NCI-H774 (cell line): ENCODE measurements at regions not wholly inside any gene's neighbourhood (a gene's known extent, or its start where the extent isn't known, plus 50 kb on each side); places are given as distances from the start of the nearest gene placed in this dataset.
"Not testable (repeated sequence)": the region's sequence is repeated elsewhere in the genome, so short reads cannot be mapped to it uniquely, and the experiment has no call there.

ENCODE experiments used
- DNase-seq: peaks from one replicate; lab custom pipeline; 2025; lab: John Stamatoyannopoulos, UW

- DNase-seq = not testable (repeated sequence)
Observed at GRCh38 chr1:188037572-188037971, 1208.8 kb downstream of the PLA2G4A start.

DNA sequence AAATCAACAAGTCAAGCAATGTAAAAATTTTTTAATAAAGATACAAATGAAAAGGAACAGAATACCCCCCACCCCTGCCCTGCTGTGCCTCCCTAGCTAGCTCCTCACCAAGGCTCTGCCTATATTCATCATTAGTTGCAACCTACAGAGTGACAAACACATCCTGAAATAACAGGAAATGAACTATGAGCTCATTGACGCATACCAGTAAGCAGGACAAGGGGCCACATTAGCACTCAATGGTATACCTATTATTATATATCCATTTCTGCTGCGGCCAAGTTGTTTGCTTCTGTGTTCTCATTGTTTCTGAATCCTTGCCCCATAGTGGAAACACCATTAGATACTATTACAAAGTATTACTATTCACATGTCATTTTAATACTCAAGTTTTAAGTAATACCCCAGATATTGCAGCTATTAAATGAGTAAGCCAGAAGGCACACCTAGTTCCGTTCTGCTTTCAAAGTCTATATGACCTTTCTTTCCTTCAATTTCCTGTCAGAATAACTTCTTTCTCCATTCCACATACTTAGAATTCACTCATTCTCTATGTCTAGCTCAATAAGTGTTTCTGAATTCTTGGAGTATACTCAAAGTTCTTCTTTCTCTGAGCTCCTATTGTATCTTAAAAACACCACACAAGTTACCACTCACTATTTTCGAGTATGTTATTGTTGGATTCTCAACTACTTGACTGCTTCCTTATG, 1214.9 kb downstream of the PLA2G4A start:
- no peak for DNase-seq

- no peak for DNase-seq
Observed at GRCh38 chr1:188050250-188050649, 1221.5 kb downstream of the PLA2G4A start.

- no peak for DNase-seq
Observed at GRCh38 chr1:188056011-188056410, 1227.3 kb downstream of the PLA2G4A start.

DNA sequence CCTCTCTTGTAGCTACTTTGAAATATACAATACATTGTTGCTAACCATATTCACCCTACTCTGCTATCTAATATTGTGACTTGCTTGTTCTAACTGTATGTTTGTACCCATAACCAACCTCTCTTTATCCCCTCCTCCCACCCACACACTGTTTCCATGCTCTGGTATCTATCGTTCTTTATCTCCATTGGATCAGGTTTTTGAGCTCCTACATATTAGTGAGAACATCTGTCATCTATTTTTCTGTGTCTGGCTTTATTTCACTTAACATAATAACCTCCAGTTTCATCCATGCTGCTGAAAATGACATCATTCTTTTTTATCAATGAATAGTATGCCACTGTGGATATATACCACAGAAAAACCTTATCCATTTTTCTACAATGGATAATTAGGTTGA, 1230.1 kb downstream of the PLA2G4A start:
- DNase-seq = no peak

- DNase-seq = no peak
Observed at GRCh38 chr1:188061881-188062280, 1233.1 kb downstream of the PLA2G4A start.

DNA sequence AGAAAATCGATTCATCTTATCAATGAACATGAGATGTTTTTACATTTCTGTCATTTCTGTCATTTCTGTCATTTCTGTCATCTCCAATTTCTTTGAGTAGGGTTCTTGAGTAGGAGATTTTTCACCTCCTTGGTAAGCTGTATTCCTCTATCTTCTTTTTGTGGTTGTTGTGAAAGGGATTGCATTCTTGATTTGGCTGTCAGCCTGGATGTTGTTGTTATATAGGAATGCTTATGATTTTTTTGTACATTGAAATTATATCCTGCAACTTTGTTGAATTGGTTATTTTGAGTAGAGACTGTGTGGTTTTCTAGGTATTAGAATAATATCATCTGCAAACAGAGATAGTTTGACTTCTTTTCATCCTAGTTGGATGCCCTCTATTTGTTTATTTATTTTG, 1233.7 kb downstream of the PLA2G4A start:
- DNase-seq = no peak

GRCh38 chr1:188065917-188066316, 1237.2 kb downstream of the PLA2G4A start:
- DNase-seq = no peak

DNA sequence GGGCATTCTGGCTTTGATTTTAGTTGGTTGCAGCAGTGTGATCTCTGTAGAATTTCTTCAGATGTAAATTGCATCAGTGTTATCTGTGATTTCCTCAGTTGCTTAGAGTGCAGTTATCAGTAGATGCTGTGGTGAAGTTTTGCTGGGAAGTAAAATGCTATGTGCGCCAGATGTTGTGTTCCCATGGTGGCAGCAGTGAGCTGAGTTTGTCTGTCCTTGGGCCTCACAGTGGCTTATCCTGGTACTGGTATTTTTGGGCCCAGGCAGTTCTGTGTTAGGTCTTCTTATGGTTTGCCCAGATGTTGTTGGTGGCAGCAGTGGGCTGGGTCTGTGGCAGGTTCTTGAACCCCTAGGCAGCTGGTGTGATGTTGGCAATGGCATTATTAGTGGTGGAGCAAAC, 1242.1 kb downstream of the PLA2G4A start:
- no peak for DNase-seq

DNA sequence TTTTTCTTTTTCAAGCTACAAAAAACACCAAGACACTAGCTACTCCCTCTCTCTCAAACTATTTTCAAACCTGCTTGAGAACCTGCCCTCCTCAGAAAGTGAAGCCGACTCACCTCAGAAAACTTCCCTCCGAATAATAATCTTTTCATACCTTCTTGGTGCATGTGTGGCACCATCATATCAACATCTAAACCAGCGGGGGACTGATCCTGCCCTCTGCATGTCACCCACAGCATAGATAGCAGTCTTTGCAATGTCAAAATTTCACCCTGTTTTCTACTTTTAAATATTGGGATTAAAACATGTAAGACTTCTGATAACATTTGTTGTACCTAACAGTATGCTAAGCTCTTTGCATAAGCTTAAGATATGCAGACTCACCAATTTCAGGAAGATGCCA, 1260.3 kb downstream of the PLA2G4A start:
- DNase-seq = no peak

DNA sequence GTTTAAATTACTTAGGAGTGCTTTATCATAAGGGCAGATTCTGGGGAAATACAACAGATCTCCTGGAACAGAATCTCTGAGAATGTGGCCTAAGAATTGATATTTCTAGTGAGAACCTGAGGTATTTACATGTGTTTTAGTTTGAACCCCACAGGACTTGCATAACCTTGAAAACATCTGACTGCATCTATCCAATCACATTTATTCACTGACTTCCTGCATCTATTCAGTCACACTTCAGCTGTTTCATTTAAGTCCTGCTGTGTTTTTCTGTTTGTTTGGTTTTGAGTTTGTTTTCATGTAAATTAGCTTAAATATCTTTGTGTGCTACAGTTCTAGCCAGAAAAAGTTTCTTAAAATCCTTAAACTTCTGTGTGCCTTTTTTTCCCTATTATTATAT, 1260.7 kb downstream of the PLA2G4A start:
- DNase-seq = no peak

- no peak for DNase-seq
Observed at GRCh38 chr1:188096521-188096920, 1267.8 kb downstream of the PLA2G4A start.

DNA sequence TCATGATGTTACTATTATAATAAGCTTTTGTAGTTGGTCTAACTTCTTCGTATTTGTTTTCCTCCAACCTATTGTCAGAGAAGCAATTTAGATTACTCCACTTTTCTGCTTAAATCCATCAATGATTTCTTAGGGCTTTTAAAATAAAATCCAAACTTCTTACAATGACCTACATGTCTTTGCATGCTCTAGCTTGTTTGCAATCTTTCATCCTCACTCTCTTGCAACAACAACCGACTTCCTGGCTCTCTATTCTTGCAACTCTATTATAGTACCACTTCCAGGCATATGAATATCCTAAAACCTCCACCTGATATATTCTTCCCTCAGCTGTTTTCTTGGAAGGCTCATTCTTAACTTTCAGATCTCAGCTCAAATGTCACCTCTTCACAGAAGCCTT, 1288.7 kb downstream of the PLA2G4A start:
- DNase-seq = no peak

- no peak for DNase-seq
Observed at GRCh38 chr1:188122646-188123045, 1293.9 kb downstream of the PLA2G4A start.

GRCh38 chr1:188127507-188127906, 1298.8 kb downstream of the PLA2G4A start:
- DNase-seq = no peak

DNA sequence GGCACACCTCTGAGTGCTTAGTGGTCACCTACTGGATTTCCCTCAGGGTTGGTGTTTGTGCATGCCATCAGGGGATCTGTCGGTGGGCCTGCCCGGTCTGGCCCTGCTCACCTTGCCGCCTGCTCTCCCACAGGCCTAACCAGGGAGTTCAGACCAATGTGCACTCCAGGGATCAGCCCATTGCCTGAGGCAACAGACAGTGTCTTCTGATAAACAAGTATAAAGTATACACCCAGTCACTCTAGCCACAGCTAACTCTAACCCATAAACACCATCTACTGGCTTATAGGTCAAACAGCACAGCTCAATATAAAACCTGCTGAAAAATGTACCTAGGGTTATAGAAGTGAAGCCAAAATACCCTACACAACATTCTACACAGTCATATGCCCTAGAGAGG, 1300.0 kb downstream of the PLA2G4A start:
- no peak for DNase-seq

- DNase-seq = no peak
Observed at GRCh38 chr1:188129856-188130838, 1301.4 kb downstream of the PLA2G4A start.

GRCh38 chr1:188137221-188137620, 1308.5 kb downstream of the PLA2G4A start:
- DNase-seq = no peak

DNA sequence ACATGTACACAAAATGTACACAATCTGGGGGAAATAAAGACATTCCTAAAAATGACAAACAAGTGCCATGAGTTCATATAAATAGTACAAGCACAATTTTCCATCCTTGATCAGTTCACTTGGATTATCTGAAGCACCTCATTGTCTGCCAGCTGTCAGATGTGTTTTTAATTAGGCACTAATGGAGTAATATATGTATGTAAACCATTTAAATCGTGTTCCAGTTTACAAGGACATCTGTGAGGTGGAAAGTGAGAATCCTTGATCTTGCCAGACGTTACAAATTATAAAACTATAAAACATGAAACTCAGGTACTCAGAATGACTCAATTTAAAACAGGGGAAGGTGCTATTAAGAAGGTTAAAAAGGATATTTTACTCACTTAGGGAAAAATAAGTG, 1312.2 kb downstream of the PLA2G4A start:
- DNase-seq = no peak

- DNase-seq = no peak
Observed at GRCh38 chr1:188154196-188154595, 1325.4 kb downstream of the PLA2G4A start.

GRCh38 chr1:188154761-188155160, 1326.0 kb downstream of the PLA2G4A start:
- no peak for DNase-seq

DNA sequence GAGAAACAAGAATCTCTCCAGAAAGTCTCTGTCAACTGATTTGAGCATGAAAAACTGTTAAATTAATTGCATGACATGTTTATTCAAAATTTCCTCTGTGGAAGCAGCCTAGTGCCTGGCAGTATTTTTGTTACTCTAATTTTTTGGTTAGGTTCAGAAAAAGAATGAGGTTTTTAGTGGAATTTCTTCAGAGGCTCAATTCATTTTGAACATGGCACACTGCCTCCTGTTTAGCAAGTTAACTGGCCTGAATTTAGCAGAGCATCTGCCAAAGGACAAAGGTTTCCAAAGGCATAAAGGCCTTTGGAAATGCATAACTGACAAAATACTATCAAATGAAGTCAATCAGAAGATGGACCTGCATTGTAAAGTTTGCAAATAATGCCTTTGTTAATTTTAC, 1326.5 kb downstream of the PLA2G4A start:
- no peak for DNase-seq

GRCh38 chr1:188164459-188164858, 1335.7 kb downstream of the PLA2G4A start:
- DNase-seq = no peak
